ENCODE measurements at regions not wholly inside any gene's neighbourhood (a gene's known extent, or its start where the extent isn't known, plus 50 kb on each side); places are given as distances from the start of the nearest gene placed in this dataset.

GRCh38 chr21:26707246-26707645, 134.2 kb upstream of the CYYR1 start:
- Mint-ChIP-seq H3K27me3 (ENCODE audit: low read depth) (no peaks in the 10 kb centered on the region), H3K36me3 (no peaks in the 10 kb centered on the region), H3K9me3 (peaks cover 8% of the 10 kb centered on the region), H3K27ac (no peak overlapping the region), H3K4me1 (no peaks in the 10 kb centered on the region), H3K4me3 (no peak overlapping the region)
- no peak for DNase-seq (ENCODE audit: low spot score in 2 of 2, unreplicated experiment in 2 of 2)
- TF ChIP-seq CTCF (IDR thresholded peaks at IDR 0.05; ENCODE audit: unreplicated experiment): no peak

- H3K27me3 Mint-ChIP-seq (ENCODE audit: low read depth): peaks cover 6% of the 10 kb centered on the region
- TF ChIP-seq CTCF (IDR thresholded peaks at IDR 0.05; ENCODE audit: unreplicated experiment): no peak
- H3K36me3 Mint-ChIP-seq: no peaks in the 10 kb centered on the region
- H3K4me1 Mint-ChIP-seq: no peaks in the 10 kb centered on the region
- H3K4me3 Mint-ChIP-seq: no peak overlapping the region
- no peak for DNase-seq (ENCODE audit: low spot score in 2 of 2, unreplicated experiment in 2 of 2)
- no peak overlapping the region for H3K27ac Mint-ChIP-seq
- H3K9me3 Mint-ChIP-seq: peaks cover 8% of the 10 kb centered on the region
Observed at GRCh38 chr21:26698416-26698815, 125.3 kb upstream of the CYYR1 start.

GRCh38 chr21:26691416-26691815, 118.3 kb upstream of the CYYR1 start:
- H3K4me3 Mint-ChIP-seq: no peak overlapping the region
- no peak for TF ChIP-seq CTCF (IDR thresholded peaks at IDR 0.05; ENCODE audit: unreplicated experiment)
- no peak overlapping the region for H3K27ac Mint-ChIP-seq
- H3K4me1 Mint-ChIP-seq: no peaks in the 10 kb centered on the region
- H3K9me3 Mint-ChIP-seq: peaks cover 7% of the 10 kb centered on the region
- H3K27me3 Mint-ChIP-seq (ENCODE audit: low read depth): peaks cover 6% of the 10 kb centered on the region
- no peak for DNase-seq (ENCODE audit: low spot score in 2 of 2, unreplicated experiment in 2 of 2)
- H3K36me3 Mint-ChIP-seq: no peaks in the 10 kb centered on the region

- no peak overlapping the region for H3K4me3 Mint-ChIP-seq
- peaks cover 7% of the 10 kb centered on the region for H3K9me3 Mint-ChIP-seq
- DNase-seq (ENCODE audit: low spot score in 2 of 2, unreplicated experiment in 2 of 2): no peak
- no peak for TF ChIP-seq CTCF (IDR thresholded peaks at IDR 0.05; ENCODE audit: unreplicated experiment)
- no peak overlapping the region for H3K27ac Mint-ChIP-seq
- no peaks in the 10 kb centered on the region for H3K4me1 Mint-ChIP-seq
- peaks cover 2% of the 10 kb centered on the region for H3K27me3 Mint-ChIP-seq (ENCODE audit: low read depth)
- H3K36me3 Mint-ChIP-seq: no peaks in the 10 kb centered on the region
Observed at GRCh38 chr21:26686705-26687104, 113.6 kb upstream of the CYYR1 start.

GRCh38 chr21:26686278-26686677, 113.2 kb upstream of the CYYR1 start:
- no peaks in the 10 kb centered on the region for H3K36me3 Mint-ChIP-seq
- TF ChIP-seq CTCF (IDR thresholded peaks at IDR 0.05; ENCODE audit: unreplicated experiment): no peak
- no peak for DNase-seq (ENCODE audit: low spot score in 2 of 2, unreplicated experiment in 2 of 2)
- H3K27ac Mint-ChIP-seq: no peak overlapping the region
- H3K9me3 Mint-ChIP-seq: peaks cover 7% of the 10 kb centered on the region
- H3K4me3 Mint-ChIP-seq: no peak overlapping the region
- peaks cover 2% of the 10 kb centered on the region for H3K27me3 Mint-ChIP-seq (ENCODE audit: low read depth)
- H3K4me1 Mint-ChIP-seq: no peaks in the 10 kb centered on the region

GRCh38 chr21:26684889-26685288, 111.8 kb upstream of the CYYR1 start:
- H3K4me1 Mint-ChIP-seq: no peaks in the 10 kb centered on the region
- no peaks in the 10 kb centered on the region for H3K9me3 Mint-ChIP-seq
- DNase-seq (ENCODE audit: low spot score in 2 of 2, unreplicated experiment in 2 of 2): no peak
- H3K36me3 Mint-ChIP-seq: no peaks in the 10 kb centered on the region
- peaks cover 2% of the 10 kb centered on the region for H3K27me3 Mint-ChIP-seq (ENCODE audit: low read depth)
- TF ChIP-seq CTCF (IDR thresholded peaks at IDR 0.05; ENCODE audit: unreplicated experiment): no peak
- no peak overlapping the region for H3K27ac Mint-ChIP-seq
- no peak overlapping the region for H3K4me3 Mint-ChIP-seq

Measured in mesothelial cell of epicardium (in vitro differentiated cells).